PC-9 (cell line): ENCODE measurements at regions not wholly inside any gene's neighbourhood (a gene's known extent, or its start where the extent isn't known, plus 50 kb on each side); places are given as distances from the start of the nearest gene placed in this dataset.

Experiments
- BruUV-seq: library from RNA; stranded (reverse); fragments of 400-500 nt; replicated peaks from 2 replicates; lab custom pipeline; 2021; lab: Mats Ljungman, UMichigan
- CTCF ChIA-PET: fragments of 300-600 bp; sonication (Branson Sonifier 250); formaldehyde crosslinking; loops from one replicate; lab custom pipeline; 2022; ENCODE audit warnings: antibody characterized with exemption; lab: Charles Lee
- POLR2A ChIA-PET: fragments of 300-600 bp; sonication (Branson Sonifier 250); formaldehyde crosslinking; loops from one replicate; lab custom pipeline; 2022; ENCODE audit warnings: antibody characterized with exemption; ENCODE audit not compliant: unreplicated experiment; lab: Charles Lee
- DNase-seq, 2 experiments: peaks; one replicate each; pipeline versions ENCODE4 v3.0.0 to v3.0.0-alpha.2; 2015 to 2022; ENCODE audit warnings: mixed read lengths in 1 of 2
- H2AFZ ChIP-seq: fragments of 200-600 bp; sonication (generic); 2 replicates; pipeline ENCODE4 v1.8.1; 2017; ENCODE audit warnings: antibody characterized with exemption
- H3F3A ChIP-seq: fragments of 200-600 bp; sonication (generic); 2 replicates; pipeline ENCODE4 v1.8.1; 2017; ENCODE audit warnings: antibody characterized with exemption, mild to moderate bottlenecking, low read depth; ENCODE audit not compliant: insufficient read depth
- H3K27ac ChIP-seq: fragments of 200-600 bp; sonication (generic); 2 replicates; pipeline ENCODE4 v1.6.1; 2016; ENCODE audit warnings: mixed run types
- H3K27me3 ChIP-seq: fragments of 200-600 bp; sonication (generic); 2 replicates; pipeline ENCODE4 v1.6.1; 2016; ENCODE audit warnings: low read depth, mixed run types; ENCODE audit not compliant: insufficient read depth
- H3K36me3 ChIP-seq: fragments of 200-600 bp; sonication (generic); 2 replicates; pipeline ENCODE4 v1.6.1; 2016; ENCODE audit warnings: low read depth, mixed run types
- H3K4me1 ChIP-seq: fragments of 200-600 bp; sonication (generic); replicated peaks from 2 replicates; pipeline ENCODE4 v1.6.1; 2016; ENCODE audit warnings: mixed run types; ENCODE audit not compliant: insufficient read depth
- H3K4me2 ChIP-seq: fragments of 200-600 bp; sonication (generic); 2 replicates; pipeline ENCODE4 v1.6.1; 2017; ENCODE audit warnings: mixed run types
- H3K4me3 ChIP-seq: fragments of 200-600 bp; sonication (generic); 2 replicates; pipeline ENCODE4 v1.6.1; 2016; ENCODE audit warnings: mixed run types
- H3K79me2 ChIP-seq: fragments of 200-600 bp; sonication (generic); 2 replicates; pipeline ENCODE4 v1.6.1; 2017; ENCODE audit warnings: low read depth, mixed run types
- H3K9me2 ChIP-seq: fragments of 200-600 bp; sonication (generic); 2 replicates; pipeline ENCODE4 v1.8.1; 2017; ENCODE audit warnings: mild to moderate bottlenecking; ENCODE audit not compliant: insufficient read depth
- H3K9me3 ChIP-seq: fragments of 200-600 bp; sonication (generic); 2 replicates; pipeline ENCODE4 v1.8.1; 2016; ENCODE audit warnings: low read depth; ENCODE audit not compliant: insufficient read depth
- H4K20me1 ChIP-seq: fragments of 200-600 bp; sonication (generic); 2 replicates; pipeline ENCODE4 v1.8.1; 2017; ENCODE audit not compliant: insufficient read depth
- EZH2 ChIP-seq: fragments of 200-600 bp; sonication (generic); IDR thresholded peaks from 2 replicates; pipeline ENCODE4 v1.8.0; 2017; ENCODE audit warnings: antibody characterized with exemption, low read depth
- intact Hi-C: fragments of 100-400 bp; cut with micrococcal nuclease; formaldehyde crosslinking; loops from one replicate; pipeline ENCODE4 v1.10.0; 2022; ENCODE audit not compliant: unreplicated experiment
- TF ChIP-seq, protein P1 (sequence below): fragments of 200-600 bp; sonication (generic); conservative IDR thresholded peaks from 2 replicates; pipeline ENCODE4 v1.6.1; 2017; ENCODE audit warnings: mixed run types, antibody characterized with exemption, mild to moderate bottlenecking, moderate library complexity

DNA sequence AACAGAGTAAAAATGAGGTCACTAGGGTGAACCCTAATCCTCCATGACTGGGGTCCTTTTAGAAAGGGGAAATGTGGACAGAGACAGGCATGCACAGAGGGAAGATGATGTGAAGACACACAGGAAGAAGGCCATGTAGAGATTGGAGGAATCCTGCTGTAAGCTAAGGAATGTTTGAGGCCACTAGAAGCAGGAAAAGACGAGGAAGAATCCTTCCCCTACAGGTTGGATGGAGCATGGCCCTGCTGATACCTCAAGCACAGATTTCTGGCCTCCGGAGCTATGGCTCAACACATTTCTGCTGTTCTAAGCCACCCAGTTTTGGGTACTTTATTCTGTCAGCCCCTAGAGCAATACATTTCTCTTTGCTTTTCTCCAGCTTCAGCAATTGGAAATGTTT is 486.9 kb downstream of the MIAT start:
- BruUV-seq = no TSS peak
- Histone ChIP-seq H3K36me3 (no peaks in the 10 kb centered on the region), H3K27ac (no peak overlapping the region), H3K4me1 (peaks cover 8% of the 10 kb centered on the region; the same call in 1 of the 2 replicates), H3F3A (peaks cover 8% of the 10 kb centered on the region; the same call in 1 of the 2 replicates), H2AFZ (no peak overlapping the region), H4K20me1 (no peaks in the 10 kb centered on the region), H3K4me3 (no peak overlapping the region), H3K27me3 (no peaks in the 10 kb centered on the region), H3K9me2 (no peaks in the 10 kb centered on the region), H3K9me3 (no peaks in the 10 kb centered on the region), H3K4me2 (no peak overlapping the region), H3K79me2 (no peaks in the 10 kb centered on the region)
- DNase-seq = no peak
- intact Hi-C loops = no loop called here
- TF ChIP-seq, protein P1, sequence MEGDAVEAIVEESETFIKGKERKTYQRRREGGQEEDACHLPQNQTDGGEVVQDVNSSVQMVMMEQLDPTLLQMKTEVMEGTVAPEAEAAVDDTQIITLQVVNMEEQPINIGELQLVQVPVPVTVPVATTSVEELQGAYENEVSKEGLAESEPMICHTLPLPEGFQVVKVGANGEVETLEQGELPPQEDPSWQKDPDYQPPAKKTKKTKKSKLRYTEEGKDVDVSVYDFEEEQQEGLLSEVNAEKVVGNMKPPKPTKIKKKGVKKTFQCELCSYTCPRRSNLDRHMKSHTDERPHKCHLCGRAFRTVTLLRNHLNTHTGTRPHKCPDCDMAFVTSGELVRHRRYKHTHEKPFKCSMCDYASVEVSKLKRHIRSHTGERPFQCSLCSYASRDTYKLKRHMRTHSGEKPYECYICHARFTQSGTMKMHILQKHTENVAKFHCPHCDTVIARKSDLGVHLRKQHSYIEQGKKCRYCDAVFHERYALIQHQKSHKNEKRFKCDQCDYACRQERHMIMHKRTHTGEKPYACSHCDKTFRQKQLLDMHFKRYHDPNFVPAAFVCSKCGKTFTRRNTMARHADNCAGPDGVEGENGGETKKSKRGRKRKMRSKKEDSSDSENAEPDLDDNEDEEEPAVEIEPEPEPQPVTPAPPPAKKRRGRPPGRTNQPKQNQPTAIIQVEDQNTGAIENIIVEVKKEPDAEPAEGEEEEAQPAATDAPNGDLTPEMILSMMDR = no peak
- TF ChIP-seq EZH2 = no peak
- ChIA-PET POLR2A (no interaction called here), CTCF (interaction anchor here (0.6 kb wide), 2 partner anchors 359 to 476 kb away, joined by 3 to 4 read pairs; no protein-coding TSS in a partner anchor)

DNA sequence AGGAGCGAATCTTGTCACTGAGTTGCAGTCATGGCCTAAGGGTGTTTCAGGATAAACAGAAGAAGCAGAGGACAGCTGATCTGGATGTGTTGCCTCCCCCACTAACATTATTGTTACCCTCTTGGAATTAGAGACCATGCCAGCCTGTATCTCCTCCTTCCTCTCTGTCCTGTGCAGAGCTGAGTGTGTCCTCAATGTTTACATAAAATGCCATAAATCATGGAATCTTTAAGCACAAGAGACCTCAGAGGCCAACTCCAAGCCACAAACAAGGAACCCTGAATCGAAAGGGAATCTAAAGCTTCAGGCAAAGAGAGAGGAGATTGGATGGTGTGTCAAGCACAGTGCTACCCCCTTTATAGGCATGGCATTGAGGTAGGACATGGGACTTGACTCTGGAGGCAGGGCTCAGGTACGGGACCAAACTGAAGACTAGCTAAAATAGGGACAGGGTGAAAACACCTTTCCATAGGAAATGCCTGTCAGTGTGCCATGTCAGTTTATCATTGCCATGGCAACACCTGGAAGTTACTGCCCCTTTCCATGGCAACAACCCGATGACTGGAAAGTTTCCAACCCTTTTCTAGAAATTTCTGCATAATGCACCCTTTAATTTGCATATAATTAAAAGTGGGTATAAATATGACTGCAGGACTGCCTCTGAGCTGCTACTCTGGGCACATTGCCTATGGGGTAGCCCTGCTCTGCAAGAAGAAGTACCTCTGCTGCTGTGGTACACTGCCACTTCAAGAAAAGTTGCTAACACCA is 489.7 kb downstream of the MIAT start:
- no peaks in the 10 kb centered on the region for H3F3A ChIP-seq
- no peaks in the 10 kb centered on the region for H3K9me2 ChIP-seq
- DNase-seq = no peak
- no peak overlapping the region for H3K4me2 ChIP-seq
- no peak overlapping the region for H2AFZ ChIP-seq
- intact Hi-C loops = no loop called here
- no peaks in the 10 kb centered on the region for H4K20me1 ChIP-seq
- H3K4me3 ChIP-seq = no peak overlapping the region
- no peaks in the 10 kb centered on the region for H3K27me3 ChIP-seq
- no peaks in the 10 kb centered on the region for H3K9me3 ChIP-seq
- 0 out of 2 replicates have a peak, but pooled peaks cover 4% of the 10 kb centered on the region for H3K4me1 ChIP-seq
- no peaks in the 10 kb centered on the region for H3K36me3 ChIP-seq
- ChIA-PET CTCF (no interaction called here), POLR2A (no interaction called here)
- no peak for TF ChIP-seq EZH2
- TF ChIP-seq, protein P1 = no peak
- no peaks in the 10 kb centered on the region for H3K79me2 ChIP-seq
- BruUV-seq = no TSS peak
- H3K27ac ChIP-seq = no peak overlapping the region

DNA sequence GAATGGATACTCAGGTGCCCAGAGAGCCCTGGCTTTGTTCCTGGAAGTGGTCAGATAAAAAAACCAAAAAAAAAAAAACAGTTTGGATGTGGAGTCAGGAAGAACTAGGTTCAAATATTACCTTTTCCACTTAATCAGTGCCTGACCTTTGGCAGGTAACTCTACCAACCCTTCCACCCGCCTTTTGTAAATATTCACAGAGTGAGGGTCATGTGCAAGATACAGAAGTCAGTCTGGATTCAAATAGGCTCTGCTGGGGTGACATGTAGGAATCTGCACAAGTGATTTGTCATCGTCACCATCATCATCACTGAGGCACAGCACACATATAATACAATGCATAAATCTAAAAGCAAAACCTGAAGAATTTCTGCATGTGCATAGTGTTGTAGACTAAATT is 490.7 kb downstream of the MIAT start:
- intact Hi-C loops = no loop called here
- no peak for TF ChIP-seq EZH2
- TF ChIP-seq, protein P1 = no peak
- H3K4me3 ChIP-seq = no peak overlapping the region
- H3K4me2 ChIP-seq = no peak overlapping the region
- no peak for DNase-seq
- CTCF ChIA-PET = no interaction called here
- no peak overlapping the region for H3K27ac ChIP-seq
- H3K27me3 ChIP-seq = no peaks in the 10 kb centered on the region
- H3F3A ChIP-seq = no peaks in the 10 kb centered on the region
- no peaks in the 10 kb centered on the region for H4K20me1 ChIP-seq
- no TSS peak for BruUV-seq
- no peaks in the 10 kb centered on the region for H3K79me2 ChIP-seq
- H3K9me3 ChIP-seq = no peaks in the 10 kb centered on the region
- no peaks in the 10 kb centered on the region for H3K36me3 ChIP-seq
- POLR2A ChIA-PET = no interaction called here
- no peaks in the 10 kb centered on the region for H3K9me2 ChIP-seq
- 0 out of 2 replicates have a peak, but pooled peaks cover 4% of the 10 kb centered on the region for H3K4me1 ChIP-seq
- no peak overlapping the region for H2AFZ ChIP-seq
